ENCODE measurements at regions not wholly inside any gene's neighbourhood (a gene's known extent, or its start where the extent isn't known, plus 50 kb on each side); places are given as distances from the start of the nearest gene placed in this dataset.

DNA sequence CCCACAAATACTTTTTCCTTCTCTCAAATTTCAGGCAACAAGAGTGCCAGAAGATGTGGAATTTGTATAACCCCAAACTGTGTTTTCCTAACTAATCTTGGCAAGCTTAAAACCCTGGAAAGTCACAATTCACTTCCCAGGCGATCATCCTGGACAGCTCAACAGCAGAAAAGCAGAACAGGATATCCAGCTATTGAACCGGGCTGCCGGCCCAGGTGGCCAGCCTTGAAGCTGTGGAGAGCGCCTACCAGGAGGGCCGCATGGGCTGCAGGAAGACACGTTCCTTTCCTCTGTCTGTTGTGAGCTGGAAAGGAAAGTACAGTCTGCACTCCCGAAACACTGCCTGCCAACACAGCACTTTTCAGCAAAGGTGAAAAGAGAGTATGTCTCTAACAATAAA lies 719.7 kb upstream of the MARCKS start:
- Histone ChIP-seq H3K4me3 (replicated peaks; ENCODE audit: insufficient read depth, low read length) (no peak overlapping the region), H3K27ac (replicated peaks) (no peak overlapping the region), H3K27me3 (ENCODE audit: insufficient read depth, poor library complexity, severe bottlenecking) (no peaks in the 10 kb centered on the region)
- DNase-seq (ENCODE audit: low read depth in 1 of 2, low spot score in 1 of 2): no peak
- TF ChIP-seq GABPA (IDR thresholded peaks at IDR 0.05; ENCODE audit: low read depth) (no peak), SPI1 (IDR thresholded peaks at IDR 0.05; ENCODE audit: borderline replicate concordance, low read depth) (no peak), CTCF (IDR thresholded peaks at IDR 0.05; ENCODE audit: insufficient read depth, low read length) (no peak), REST (IDR thresholded peaks at IDR 0.05; ENCODE audit: insufficient replicate concordance, low read depth) (no peak), POLR2AphosphoS5 (IDR thresholded peaks at IDR 0.05; ENCODE audit: low read depth) (no peak)

DNA sequence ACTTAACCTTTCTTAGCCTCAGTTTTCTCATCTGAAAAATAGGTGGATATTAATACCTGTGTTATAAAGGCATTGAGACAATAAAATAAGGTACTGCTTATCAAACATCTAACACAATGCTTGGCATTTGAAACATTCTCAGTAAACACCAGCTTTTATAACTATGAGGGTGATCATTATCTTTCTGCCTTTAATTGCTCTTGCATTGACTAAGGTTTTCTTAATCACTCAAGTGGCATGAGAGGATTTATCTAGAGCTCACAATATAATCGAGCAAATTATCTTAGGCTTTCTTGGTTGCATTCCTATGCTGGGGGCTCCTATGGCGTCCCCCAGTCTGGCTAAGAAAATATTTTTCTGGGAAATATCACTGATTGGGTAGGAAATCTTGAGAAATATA lies 716.4 kb upstream of the MARCKS start:
- no peak for DNase-seq (ENCODE audit: low read depth in 1 of 2, low spot score in 1 of 2)
- H3K27me3 ChIP-seq (ENCODE audit: insufficient read depth, poor library complexity, severe bottlenecking): no peaks in the 10 kb centered on the region
- TF ChIP-seq SPI1 (IDR thresholded peaks at IDR 0.05; ENCODE audit: borderline replicate concordance, low read depth) (no peak), GABPA (IDR thresholded peaks at IDR 0.05; ENCODE audit: low read depth) (no peak), CTCF (IDR thresholded peaks at IDR 0.05; ENCODE audit: insufficient read depth, low read length) (no peak)
- H3K27ac ChIP-seq (replicated peaks): no peak overlapping the region
- no peak overlapping the region for H3K4me3 ChIP-seq (replicated peaks; ENCODE audit: insufficient read depth, low read length)

- H3K27ac ChIP-seq (replicated peaks): no peak overlapping the region
- TF ChIP-seq REST (IDR thresholded peaks at IDR 0.05; ENCODE audit: insufficient replicate concordance, low read depth): no peak
- TF ChIP-seq GABPA (IDR thresholded peaks at IDR 0.05; ENCODE audit: low read depth): no peak
- TF ChIP-seq CTCF (IDR thresholded peaks at IDR 0.05; ENCODE audit: insufficient read depth, low read length): no peak
- no peak for TF ChIP-seq POLR2AphosphoS5 (IDR thresholded peaks at IDR 0.05; ENCODE audit: low read depth)
- TF ChIP-seq SPI1 (IDR thresholded peaks at IDR 0.05; ENCODE audit: borderline replicate concordance, low read depth): no peak
- no peak for DNase-seq (ENCODE audit: low read depth in 1 of 2, low spot score in 1 of 2)
Observed at GRCh38 chr6:113141901-113142300, 715.2 kb upstream of the MARCKS start.

DNA sequence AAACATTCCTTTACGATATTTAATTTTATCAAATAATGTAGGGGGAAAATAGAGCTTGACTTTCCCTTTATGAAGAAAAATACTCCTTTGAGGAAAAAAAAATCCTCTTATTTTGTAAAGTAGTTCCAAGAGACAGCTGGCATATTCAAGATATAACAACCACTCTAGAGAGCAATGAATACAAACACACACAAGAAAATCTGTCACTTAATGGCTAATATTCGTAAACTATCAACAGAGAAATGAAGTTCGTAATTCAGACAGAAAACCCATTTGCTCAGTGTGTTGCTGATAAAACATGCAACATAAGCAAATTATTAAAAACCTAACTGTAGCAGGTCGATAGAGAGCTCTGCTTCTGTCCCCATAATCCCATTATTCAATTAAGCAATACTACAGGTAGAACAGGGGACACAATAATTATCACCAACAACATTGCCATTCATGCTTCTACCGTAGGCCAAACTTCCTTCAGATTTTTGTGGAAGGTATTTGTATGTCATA lies 714.4 kb upstream of the MARCKS start:
- no peaks in the 10 kb centered on the region for H3K27me3 ChIP-seq (ENCODE audit: insufficient read depth, poor library complexity, severe bottlenecking)
- no peak overlapping the region for H3K27ac ChIP-seq (replicated peaks)
- no peak for DNase-seq (ENCODE audit: low read depth in 1 of 2, low spot score in 1 of 2)
- no peak for TF ChIP-seq CTCF (IDR thresholded peaks at IDR 0.05; ENCODE audit: insufficient read depth, low read length)
- no peak for TF ChIP-seq REST (IDR thresholded peaks at IDR 0.05; ENCODE audit: insufficient replicate concordance, low read depth)
- TF ChIP-seq SPI1 (IDR thresholded peaks at IDR 0.05; ENCODE audit: borderline replicate concordance, low read depth): no peak
- no peak for TF ChIP-seq GABPA (IDR thresholded peaks at IDR 0.05; ENCODE audit: low read depth)
- no peak for TF ChIP-seq POLR2AphosphoS5 (IDR thresholded peaks at IDR 0.05; ENCODE audit: low read depth)
- H3K4me3 ChIP-seq (replicated peaks; ENCODE audit: insufficient read depth, low read length): no peak overlapping the region

More at GRCh38 chr6:113141901-113142300, 715.2 kb upstream of the MARCKS start:
- no peaks in the 10 kb centered on the region for H3K27me3 ChIP-seq (ENCODE audit: insufficient read depth, poor library complexity, severe bottlenecking)
- no peak overlapping the region for H3K4me3 ChIP-seq (replicated peaks; ENCODE audit: insufficient read depth, low read length)
